ENCODE measurements at regions not wholly inside any gene's neighbourhood (a gene's known extent, or its start where the extent isn't known, plus 50 kb on each side); places are given as distances from the start of the nearest gene placed in this dataset.
A peak's percentile ranks its signal among the peaks of the same experiment; 100 is the strongest.

- H3K27ac ChIP-seq: no peak overlapping the region
- H3K27me3 ChIP-seq: no peaks in the 10 kb centered on the region
These were observed 231.9 kb downstream of the COG6 start for GRCh38 chr13:39887387-39887786.

GRCh38 chr13:39888865-39889810 is 233.7 kb downstream of the COG6 start:
- H3K9me3 ChIP-seq: no peaks in the 10 kb centered on the region
- no peak for DNase-seq
- TF ChIP-seq POLR2A (IDR thresholded peaks at IDR 0.05) (no peak), CTCF (IDR thresholded peaks at IDR 0.05) (no peak)
- no peaks in the 10 kb centered on the region for H3K27me3 ChIP-seq
- no peak overlapping the region for H3K4me3 ChIP-seq
- H3K36me3 ChIP-seq: no peaks in the 10 kb centered on the region
- H3K27ac ChIP-seq: no peak overlapping the region
- no peaks in the 10 kb centered on the region for H3K4me1 ChIP-seq

More at GRCh38 chr13:39887387-39887786, 231.9 kb downstream of the COG6 start:
- no peak for DNase-seq
- Histone ChIP-seq H3K4me1 (no peaks in the 10 kb centered on the region), H3K36me3 (no peaks in the 10 kb centered on the region), H3K9me3 (no peaks in the 10 kb centered on the region), H3K4me3 (no peak overlapping the region)
- TF ChIP-seq POLR2A (IDR thresholded peaks at IDR 0.05) (no peak), CTCF (IDR thresholded peaks at IDR 0.05) (no peak)

GRCh38 chr13:39890537-39890936 is 235.1 kb downstream of the COG6 start:
- Histone ChIP-seq H3K9me3 (no peaks in the 10 kb centered on the region), H3K4me3 (no peak overlapping the region), H3K27ac (no peak overlapping the region), H3K36me3 (no peaks in the 10 kb centered on the region), H3K4me1 (no peaks in the 10 kb centered on the region), H3K27me3 (no peaks in the 10 kb centered on the region)
- no peak for DNase-seq
- TF ChIP-seq CTCF (IDR thresholded peaks at IDR 0.05) (no peak), POLR2A (IDR thresholded peaks at IDR 0.05) (no peak)

GRCh38 chr13:39892721-39893685 is 237.5 kb downstream of the COG6 start:
- Histone ChIP-seq H3K27me3 (no peaks in the 10 kb centered on the region), H3K9me3 (no peaks in the 10 kb centered on the region), H3K36me3 (no peaks in the 10 kb centered on the region), H3K4me3 (no peak overlapping the region), H3K27ac (no peak overlapping the region), H3K4me1 (no peaks in the 10 kb centered on the region)
- no peak for TF ChIP-seq POLR2A (IDR thresholded peaks at IDR 0.05)
- no peak for TF ChIP-seq CTCF (IDR thresholded peaks at IDR 0.05)
- peak in 2 of 3 donors; percentile 19 to 47 for DNase-seq

- Histone ChIP-seq H3K4me1 (no peaks in the 10 kb centered on the region), H3K9me3 (no peaks in the 10 kb centered on the region), H3K27ac (no peak overlapping the region), H3K27me3 (no peaks in the 10 kb centered on the region), H3K36me3 (no peaks in the 10 kb centered on the region), H3K4me3 (no peak overlapping the region)
- TF ChIP-seq POLR2A (IDR thresholded peaks at IDR 0.05): no peak
- TF ChIP-seq CTCF (IDR thresholded peaks at IDR 0.05): no peak
- no peak for DNase-seq
These were observed 238.3 kb downstream of the COG6 start for GRCh38 chr13:39893808-39894207.

Data from Peyer's patch (tissue), 4 donors.